Tongue (tissue), 1 donor: ENCODE measurements at regions not wholly inside any gene's neighbourhood (a gene's known extent, or its start where the extent isn't known, plus 50 kb on each side); places are given as distances from the start of the nearest gene placed in this dataset.
"Not testable (repeated sequence)": the region's sequence is repeated elsewhere in the genome, so short reads cannot be mapped to it uniquely, and the experiment has no call there.

Experiments
- DNase-seq: peaks from one replicate; pipeline ENCODE4 v3.0.0-alpha.2; 2015

GRCh38 chr10:121276822-121277221 is 321.4 kb downstream of the FGFR2 start:
- no peak for DNase-seq

- DNase-seq = not testable (repeated sequence)
These were observed 319.9 kb downstream of the FGFR2 start for GRCh38 chr10:121278386-121278785.

- no peak for DNase-seq
These were observed 316.7 kb downstream of the FGFR2 start for GRCh38 chr10:121281576-121281975.

GRCh38 chr10:121282264-121282663 is 316.0 kb downstream of the FGFR2 start:
- no peak for DNase-seq

GRCh38 chr10:121282797-121283515 is 315.3 kb downstream of the FGFR2 start:
- no peak for DNase-seq

- peak; percentile 60 for DNase-seq
These were observed 313.3 kb downstream of the FGFR2 start for GRCh38 chr10:121284936-121285335.

- no peak for DNase-seq
These were observed 312.6 kb downstream of the FGFR2 start for GRCh38 chr10:121285406-121286196.

GRCh38 chr10:121288011-121288410 is 310.2 kb downstream of the FGFR2 start:
- DNase-seq = no peak

- no peak for DNase-seq
These were observed 309.2 kb downstream of the FGFR2 start for GRCh38 chr10:121288864-121289661.

GRCh38 chr10:121289800-121290199 is 308.4 kb downstream of the FGFR2 start:
- no peak for DNase-seq

- no peak for DNase-seq
These were observed 307.6 kb downstream of the FGFR2 start for GRCh38 chr10:121290674-121291073.

GRCh38 chr10:121291376-121291775 is 306.9 kb downstream of the FGFR2 start:
- DNase-seq = no peak

- no peak for DNase-seq
These were observed 306.4 kb downstream of the FGFR2 start for GRCh38 chr10:121291823-121292222.

- no peak for DNase-seq
These were observed 305.9 kb downstream of the FGFR2 start for GRCh38 chr10:121292321-121292720.

- DNase-seq = no peak
These were observed 305.1 kb downstream of the FGFR2 start for GRCh38 chr10:121293110-121293509.

GRCh38 chr10:121294630-121295029 is 303.6 kb downstream of the FGFR2 start:
- no peak for DNase-seq

GRCh38 chr10:121296378-121296777 is 301.9 kb downstream of the FGFR2 start:
- DNase-seq = no peak

- no peak for DNase-seq
These were observed 301.2 kb downstream of the FGFR2 start for GRCh38 chr10:121296881-121297585.

GRCh38 chr10:121300723-121301122 is 297.5 kb downstream of the FGFR2 start:
- no peak for DNase-seq

GRCh38 chr10:121302541-121303180 is 295.6 kb downstream of the FGFR2 start:
- no peak for DNase-seq

GRCh38 chr10:121303287-121303890 is 294.9 kb downstream of the FGFR2 start:
- no peak for DNase-seq
